ENCODE measurements at regions not wholly inside any gene's neighbourhood (a gene's known extent, or its start where the extent isn't known, plus 50 kb on each side); places are given as distances from the start of the nearest gene placed in this dataset.

DNA sequence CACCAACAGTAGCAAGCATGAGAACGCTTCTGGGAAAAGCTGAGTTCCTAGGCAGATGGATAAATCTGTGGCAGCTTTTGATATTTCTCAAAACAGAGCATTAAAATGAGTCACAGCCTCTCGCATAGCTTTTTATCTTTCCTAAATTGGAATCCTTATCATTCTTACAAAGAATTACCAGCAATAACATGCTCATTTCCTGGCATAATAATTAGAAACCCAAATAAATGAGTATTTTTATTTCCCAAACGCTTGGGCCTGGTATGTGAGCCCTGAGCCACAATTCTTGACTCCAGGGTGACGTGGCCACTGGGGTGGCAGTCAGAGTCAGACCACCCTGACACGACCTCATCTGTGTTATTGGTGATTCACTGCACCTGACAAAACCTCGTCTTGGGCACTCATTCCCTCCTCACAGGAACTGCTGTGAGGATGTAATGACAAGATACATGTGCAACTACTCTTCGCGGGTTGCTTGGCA, 210.7 kb downstream of the ARL4C start:
- TF ChIP-seq POLR2A (IDR thresholded peaks at IDR 0.05): no peak
- TF ChIP-seq, protein P1, sequence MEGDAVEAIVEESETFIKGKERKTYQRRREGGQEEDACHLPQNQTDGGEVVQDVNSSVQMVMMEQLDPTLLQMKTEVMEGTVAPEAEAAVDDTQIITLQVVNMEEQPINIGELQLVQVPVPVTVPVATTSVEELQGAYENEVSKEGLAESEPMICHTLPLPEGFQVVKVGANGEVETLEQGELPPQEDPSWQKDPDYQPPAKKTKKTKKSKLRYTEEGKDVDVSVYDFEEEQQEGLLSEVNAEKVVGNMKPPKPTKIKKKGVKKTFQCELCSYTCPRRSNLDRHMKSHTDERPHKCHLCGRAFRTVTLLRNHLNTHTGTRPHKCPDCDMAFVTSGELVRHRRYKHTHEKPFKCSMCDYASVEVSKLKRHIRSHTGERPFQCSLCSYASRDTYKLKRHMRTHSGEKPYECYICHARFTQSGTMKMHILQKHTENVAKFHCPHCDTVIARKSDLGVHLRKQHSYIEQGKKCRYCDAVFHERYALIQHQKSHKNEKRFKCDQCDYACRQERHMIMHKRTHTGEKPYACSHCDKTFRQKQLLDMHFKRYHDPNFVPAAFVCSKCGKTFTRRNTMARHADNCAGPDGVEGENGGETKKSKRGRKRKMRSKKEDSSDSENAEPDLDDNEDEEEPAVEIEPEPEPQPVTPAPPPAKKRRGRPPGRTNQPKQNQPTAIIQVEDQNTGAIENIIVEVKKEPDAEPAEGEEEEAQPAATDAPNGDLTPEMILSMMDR (IDR thresholded peaks at IDR 0.05): no peak
